ENCODE measurements at regions not wholly inside any gene's neighbourhood (a gene's known extent, or its start where the extent isn't known, plus 50 kb on each side); places are given as distances from the start of the nearest gene placed in this dataset.

DNA sequence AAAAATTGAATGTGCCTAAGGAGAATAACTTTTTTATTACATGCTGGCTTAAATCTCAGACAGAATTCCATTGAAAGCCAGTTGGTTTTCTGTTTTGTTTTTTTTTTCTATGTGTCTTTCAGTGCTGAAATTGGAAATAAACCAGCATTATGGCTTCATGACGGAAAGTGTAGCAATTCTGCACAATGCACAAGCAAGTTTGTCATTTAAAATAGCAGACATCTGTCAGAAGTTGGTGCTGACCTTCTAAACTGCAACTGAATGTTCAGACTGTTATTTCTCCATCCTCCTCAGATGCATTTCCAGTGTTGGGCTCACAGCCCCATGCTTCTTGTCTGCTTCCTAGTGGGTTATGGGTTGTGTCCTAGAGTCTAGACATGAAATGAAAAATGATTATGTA, 107.2 kb upstream of the LIMCH1 start:
- no TSS peak for BruUV-seq (replicated peaks)
- H3K79me2 ChIP-seq (ENCODE audit: insufficient read depth, low read depth, low read length): no peaks in the 10 kb centered on the region
- no peak overlapping the region for H2AFZ ChIP-seq (ENCODE audit: low read length)
- H3K4me3 ChIP-seq (ENCODE audit: low read depth, low read length, poor library complexity, severe bottlenecking): no peak overlapping the region
- H3K4me1 ChIP-seq (ENCODE audit: insufficient read depth, low read length, poor library complexity, severe bottlenecking): no peaks in the 10 kb centered on the region
- no peak for DNase-seq (ENCODE audit: low spot score)
- intact Hi-C loops (cut with micrococcal nuclease; ENCODE audit: unreplicated experiment): no loop called here
- H3K9me3 ChIP-seq (ENCODE audit: low read length): no peaks in the 10 kb centered on the region
- no peaks in the 10 kb centered on the region for H3K9me2 ChIP-seq (ENCODE audit: insufficient read depth, low read length)
- ChIA-PET POLR2A (interaction anchor here (1.1 kb wide), 1 partner anchor 26 kb away, joined by 3 read pairs; no protein-coding TSS in a partner anchor), CTCF (ENCODE audit: unreplicated experiment) (no interaction called here)
- no peak for TF ChIP-seq EZH2phosphoT487 (IDR thresholded peaks at IDR 0.05; ENCODE audit: borderline replicate concordance, low read depth, low read length)
- TF ChIP-seq, protein P1, sequence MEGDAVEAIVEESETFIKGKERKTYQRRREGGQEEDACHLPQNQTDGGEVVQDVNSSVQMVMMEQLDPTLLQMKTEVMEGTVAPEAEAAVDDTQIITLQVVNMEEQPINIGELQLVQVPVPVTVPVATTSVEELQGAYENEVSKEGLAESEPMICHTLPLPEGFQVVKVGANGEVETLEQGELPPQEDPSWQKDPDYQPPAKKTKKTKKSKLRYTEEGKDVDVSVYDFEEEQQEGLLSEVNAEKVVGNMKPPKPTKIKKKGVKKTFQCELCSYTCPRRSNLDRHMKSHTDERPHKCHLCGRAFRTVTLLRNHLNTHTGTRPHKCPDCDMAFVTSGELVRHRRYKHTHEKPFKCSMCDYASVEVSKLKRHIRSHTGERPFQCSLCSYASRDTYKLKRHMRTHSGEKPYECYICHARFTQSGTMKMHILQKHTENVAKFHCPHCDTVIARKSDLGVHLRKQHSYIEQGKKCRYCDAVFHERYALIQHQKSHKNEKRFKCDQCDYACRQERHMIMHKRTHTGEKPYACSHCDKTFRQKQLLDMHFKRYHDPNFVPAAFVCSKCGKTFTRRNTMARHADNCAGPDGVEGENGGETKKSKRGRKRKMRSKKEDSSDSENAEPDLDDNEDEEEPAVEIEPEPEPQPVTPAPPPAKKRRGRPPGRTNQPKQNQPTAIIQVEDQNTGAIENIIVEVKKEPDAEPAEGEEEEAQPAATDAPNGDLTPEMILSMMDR (conservative IDR thresholded peaks at IDR 0.05; ENCODE audit: low read length): no peak
- H3K4me2 ChIP-seq (ENCODE audit: low read length): no peak overlapping the region
- H3K36me3 ChIP-seq (ENCODE audit: insufficient read depth, low read length): no peaks in the 10 kb centered on the region
- no peak overlapping the region for H3K27ac ChIP-seq (ENCODE audit: low read depth, low read length, poor library complexity, severe bottlenecking)
- H4K20me1 ChIP-seq (ENCODE audit: insufficient read depth, low read length): no peaks in the 10 kb centered on the region

GRCh38 chr4:41431276-41431675, 106.7 kb upstream of the LIMCH1 start:
- no peak for DNase-seq (ENCODE audit: low spot score)
- Histone ChIP-seq H3K79me2 (ENCODE audit: insufficient read depth, low read depth, low read length) (no peaks in the 10 kb centered on the region), H3K4me1 (ENCODE audit: insufficient read depth, low read length, poor library complexity, severe bottlenecking) (no peaks in the 10 kb centered on the region), H3K4me3 (ENCODE audit: low read depth, low read length, poor library complexity, severe bottlenecking) (no peak overlapping the region), H3K9me3 (ENCODE audit: low read length) (no peaks in the 10 kb centered on the region), H3K4me2 (ENCODE audit: low read length) (no peak overlapping the region), H2AFZ (ENCODE audit: low read length) (no peak overlapping the region), H4K20me1 (ENCODE audit: insufficient read depth, low read length) (no peaks in the 10 kb centered on the region), H3K9me2 (ENCODE audit: insufficient read depth, low read length) (no peaks in the 10 kb centered on the region), H3K27ac (ENCODE audit: low read depth, low read length, poor library complexity, severe bottlenecking) (no peak overlapping the region), H3K36me3 (ENCODE audit: insufficient read depth, low read length) (no peaks in the 10 kb centered on the region)
- no TSS peak for BruUV-seq (replicated peaks)
- intact Hi-C loops (cut with micrococcal nuclease; ENCODE audit: unreplicated experiment): no loop called here
- TF ChIP-seq EZH2phosphoT487 (IDR thresholded peaks at IDR 0.05; ENCODE audit: borderline replicate concordance, low read depth, low read length): no peak
- TF ChIP-seq, protein P1 (conservative IDR thresholded peaks at IDR 0.05; ENCODE audit: low read length): no peak
- POLR2A ChIA-PET: no interaction called here
- CTCF ChIA-PET (ENCODE audit: unreplicated experiment): no interaction called here

GRCh38 chr4:41432219-41432618, 105.7 kb upstream of the LIMCH1 start:
- H3K79me2 ChIP-seq (ENCODE audit: insufficient read depth, low read depth, low read length): no peaks in the 10 kb centered on the region
- H2AFZ ChIP-seq (ENCODE audit: low read length): no peak overlapping the region
- H3K4me1 ChIP-seq (ENCODE audit: insufficient read depth, low read length, poor library complexity, severe bottlenecking): no peaks in the 10 kb centered on the region
- ChIA-PET CTCF (ENCODE audit: unreplicated experiment) (no interaction called here), POLR2A (no interaction called here)
- no peaks in the 10 kb centered on the region for H4K20me1 ChIP-seq (ENCODE audit: insufficient read depth, low read length)
- intact Hi-C loops (cut with micrococcal nuclease; ENCODE audit: unreplicated experiment): no loop called here
- no peak overlapping the region for H3K4me2 ChIP-seq (ENCODE audit: low read length)
- no peaks in the 10 kb centered on the region for H3K9me2 ChIP-seq (ENCODE audit: insufficient read depth, low read length)
- no peaks in the 10 kb centered on the region for H3K9me3 ChIP-seq (ENCODE audit: low read length)
- BruUV-seq (replicated peaks): no TSS peak
- H3K36me3 ChIP-seq (ENCODE audit: insufficient read depth, low read length): no peaks in the 10 kb centered on the region
- no peak overlapping the region for H3K4me3 ChIP-seq (ENCODE audit: low read depth, low read length, poor library complexity, severe bottlenecking)
- no peak overlapping the region for H3K27ac ChIP-seq (ENCODE audit: low read depth, low read length, poor library complexity, severe bottlenecking)
- no peak for DNase-seq (ENCODE audit: low spot score)
- TF ChIP-seq, protein P1 (conservative IDR thresholded peaks at IDR 0.05; ENCODE audit: low read length): no peak
- TF ChIP-seq EZH2phosphoT487 (IDR thresholded peaks at IDR 0.05; ENCODE audit: borderline replicate concordance, low read depth, low read length): no peak

All from OCI-LY7 (cell line).